ENCODE measurements at regions not wholly inside any gene's neighbourhood (a gene's known extent, or its start where the extent isn't known, plus 50 kb on each side); places are given as distances from the start of the nearest gene placed in this dataset.

DNA sequence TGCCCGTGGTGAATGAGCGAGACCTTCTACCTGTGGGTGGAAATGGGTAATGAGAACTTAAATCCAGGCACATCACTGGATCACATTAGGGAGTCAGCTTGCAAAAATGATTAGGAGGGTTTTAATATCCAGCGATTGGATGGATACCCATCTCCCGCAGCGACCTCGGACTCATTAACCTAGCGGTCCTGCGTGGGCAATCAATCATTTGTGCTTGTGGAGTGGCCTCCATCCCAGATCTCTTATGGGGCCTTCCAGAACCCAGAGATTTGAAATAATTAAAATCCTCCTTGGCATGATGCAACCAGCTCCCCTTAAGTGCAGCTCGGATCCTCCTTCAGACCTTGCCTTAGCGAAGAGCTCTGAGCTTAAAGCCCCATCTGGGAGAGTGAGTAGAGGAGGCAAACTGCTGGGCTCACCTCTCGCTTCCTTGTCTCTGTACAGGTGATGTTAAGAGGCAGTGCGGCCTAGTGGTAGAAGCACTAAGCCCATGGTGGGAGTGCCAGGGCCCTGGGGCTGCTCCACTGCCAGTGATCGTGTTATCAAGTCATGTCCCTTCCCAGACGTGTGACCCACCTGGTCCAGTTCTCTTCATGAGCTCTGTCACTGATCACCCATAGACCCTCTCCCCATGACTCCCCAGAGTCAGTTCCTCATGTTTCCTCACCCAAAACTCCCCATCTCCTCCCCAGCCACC lies 285.2 kb upstream of the TLE3 start:
- in situ Hi-C loops (cut with MboI; ENCODE audit: low pct_ligation_motif_present in 1 of 4, low pct_unique_long_range_greater_than_20kb in 1 of 4, low sequenced_read_pairs in 3 of 4) (no loop called here), intact Hi-C loops (cut with DNase I; ENCODE audit: low total_unique reads) (no loop called here)
- Histone ChIP-seq H3K4me1 (no peaks in the 10 kb centered on the region), H3K9me3 (no peaks in the 10 kb centered on the region), H3K4me3 (no peak overlapping the region), H3K27me3 (no peaks in the 10 kb centered on the region), H3K36me3 (no peaks in the 10 kb centered on the region), H3K27ac (no peak overlapping the region)
- WGBS, 2 donors (ENCODE audit: low coverage in 1 of 2), result 94 to 100% methylated on average over 2 to 14 of the region's 14 CpGs
- no peak for DNase-seq
- no peak for TF ChIP-seq POLR2A (IDR thresholded peaks at IDR 0.05)
- TF ChIP-seq, protein P1, sequence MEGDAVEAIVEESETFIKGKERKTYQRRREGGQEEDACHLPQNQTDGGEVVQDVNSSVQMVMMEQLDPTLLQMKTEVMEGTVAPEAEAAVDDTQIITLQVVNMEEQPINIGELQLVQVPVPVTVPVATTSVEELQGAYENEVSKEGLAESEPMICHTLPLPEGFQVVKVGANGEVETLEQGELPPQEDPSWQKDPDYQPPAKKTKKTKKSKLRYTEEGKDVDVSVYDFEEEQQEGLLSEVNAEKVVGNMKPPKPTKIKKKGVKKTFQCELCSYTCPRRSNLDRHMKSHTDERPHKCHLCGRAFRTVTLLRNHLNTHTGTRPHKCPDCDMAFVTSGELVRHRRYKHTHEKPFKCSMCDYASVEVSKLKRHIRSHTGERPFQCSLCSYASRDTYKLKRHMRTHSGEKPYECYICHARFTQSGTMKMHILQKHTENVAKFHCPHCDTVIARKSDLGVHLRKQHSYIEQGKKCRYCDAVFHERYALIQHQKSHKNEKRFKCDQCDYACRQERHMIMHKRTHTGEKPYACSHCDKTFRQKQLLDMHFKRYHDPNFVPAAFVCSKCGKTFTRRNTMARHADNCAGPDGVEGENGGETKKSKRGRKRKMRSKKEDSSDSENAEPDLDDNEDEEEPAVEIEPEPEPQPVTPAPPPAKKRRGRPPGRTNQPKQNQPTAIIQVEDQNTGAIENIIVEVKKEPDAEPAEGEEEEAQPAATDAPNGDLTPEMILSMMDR (IDR thresholded peaks at IDR 0.05), result no peak
- no peak for TF ChIP-seq POLR2AphosphoS5 (IDR thresholded peaks at IDR 0.05)
- no peak for TF ChIP-seq EP300 (IDR thresholded peaks at IDR 0.05; ENCODE audit: low read depth)

- Histone ChIP-seq H3K9me3 (no peaks in the 10 kb centered on the region), H3K4me3 (no peak overlapping the region), H3K4me1 (peaks cover 0 to 4% (median under 1%) of the 10 kb centered on the region in 4 donors), H3K27me3 (no peaks in the 10 kb centered on the region), H3K36me3 (no peaks in the 10 kb centered on the region), H3K27ac (no peak overlapping the region)
- no peak for DNase-seq
- TF ChIP-seq POLR2A (IDR thresholded peaks at IDR 0.05), result no peak
- TF ChIP-seq, protein P1 (IDR thresholded peaks at IDR 0.05), result no peak
- no peak for TF ChIP-seq POLR2AphosphoS5 (IDR thresholded peaks at IDR 0.05)
- no peak for TF ChIP-seq EP300 (IDR thresholded peaks at IDR 0.05; ENCODE audit: low read depth)
- 91 to 100% methylated on average over 4 to 7 of the region's 7 CpGs for WGBS, 2 donors (ENCODE audit: low coverage in 1 of 2)
- intact Hi-C loops (cut with DNase I; ENCODE audit: low total_unique reads) (no loop called here), in situ Hi-C loops (cut with MboI; ENCODE audit: low pct_ligation_motif_present in 1 of 4, low pct_unique_long_range_greater_than_20kb in 1 of 4, low sequenced_read_pairs in 3 of 4) (no loop called here)
Observed at GRCh38 chr15:70382009-70382749, 284.5 kb upstream of the TLE3 start.

DNA sequence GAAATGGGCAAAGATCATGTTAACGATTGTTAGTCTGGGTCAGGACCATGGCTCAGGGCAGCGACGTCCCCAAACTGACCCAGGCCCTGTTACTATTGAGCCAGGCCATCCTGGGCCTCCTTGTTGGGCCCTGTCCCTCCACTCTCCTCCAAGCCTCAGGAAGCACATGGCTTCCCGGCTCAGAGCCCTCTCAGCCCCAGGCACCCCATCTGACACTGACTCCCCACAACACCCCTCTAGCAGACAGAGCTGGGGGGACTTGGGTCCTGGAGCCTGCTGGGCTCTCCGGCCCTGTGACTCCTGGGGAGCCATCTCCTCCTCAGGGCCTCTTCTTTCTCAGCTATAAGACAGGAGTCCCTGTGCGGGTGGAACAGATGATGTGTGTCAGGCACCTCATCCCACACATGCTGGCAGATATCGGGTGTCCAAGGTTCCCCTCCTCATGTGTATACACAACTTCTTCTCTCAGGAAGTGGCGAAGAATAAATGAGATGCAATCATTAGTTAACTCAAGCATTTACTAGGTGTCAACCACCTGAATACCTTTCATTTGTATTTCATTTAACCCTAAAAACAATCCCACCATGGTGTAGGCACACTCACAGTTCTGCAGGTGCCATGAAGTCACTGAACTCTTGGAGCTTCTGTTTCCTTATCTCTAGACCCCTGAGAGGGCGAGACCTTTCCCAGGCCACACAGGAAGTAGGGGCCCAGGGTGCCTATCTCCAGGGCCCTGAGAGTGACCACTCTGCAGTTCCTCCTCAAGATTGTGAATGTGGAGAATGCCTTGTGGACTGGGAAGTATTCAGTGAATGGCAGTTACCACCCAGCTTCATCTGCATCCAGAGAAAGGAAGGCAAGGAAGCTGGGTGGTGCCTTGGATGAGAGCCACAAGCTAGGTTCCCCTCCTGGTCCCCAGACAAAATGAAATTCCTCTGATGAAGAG lies 282.5 kb upstream of the TLE3 start:
- H3K4me1 ChIP-seq, result peaks cover 0 to 8% (median 7%) of the 10 kb centered on the region in 4 donors
- DNase-seq, result no peak
- intact Hi-C loops (cut with DNase I; ENCODE audit: low total_unique reads), result no loop called here
- no peak overlapping the region for H3K4me3 ChIP-seq
- H3K27ac ChIP-seq, result no peak overlapping the region
- 85 to 100% methylated on average over 1 to 9 of the region's 9 CpGs for WGBS, 2 donors (ENCODE audit: low coverage in 1 of 2)
- H3K9me3 ChIP-seq, result no peaks in the 10 kb centered on the region
- H3K36me3 ChIP-seq, result no peaks in the 10 kb centered on the region
- H3K27me3 ChIP-seq, result peaks cover 6% of the 10 kb centered on the region
- TF ChIP-seq, protein P1 (IDR thresholded peaks at IDR 0.05), result no peak
- TF ChIP-seq POLR2A (IDR thresholded peaks at IDR 0.05), result no peak
- no peak for TF ChIP-seq EP300 (IDR thresholded peaks at IDR 0.05; ENCODE audit: low read depth)
- no peak for TF ChIP-seq POLR2AphosphoS5 (IDR thresholded peaks at IDR 0.05)
- in situ Hi-C loops (cut with MboI; ENCODE audit: low pct_ligation_motif_present in 1 of 4, low pct_unique_long_range_greater_than_20kb in 1 of 4, low sequenced_read_pairs in 3 of 4), result no loop called here

- Histone ChIP-seq H3K4me3 (no peak overlapping the region), H3K27ac (no peak overlapping the region), H3K4me1 (peaks cover 0 to 8% (median 7%) of the 10 kb centered on the region in 4 donors), H3K9me3 (no peaks in the 10 kb centered on the region), H3K27me3 (peaks cover 6% of the 10 kb centered on the region), H3K36me3 (no peaks in the 10 kb centered on the region)
- TF ChIP-seq EP300 (IDR thresholded peaks at IDR 0.05; ENCODE audit: low read depth) (no peak), POLR2AphosphoS5 (IDR thresholded peaks at IDR 0.05) (no peak), POLR2A (IDR thresholded peaks at IDR 0.05) (no peak)
- TF ChIP-seq, protein P1 (IDR thresholded peaks at IDR 0.05), result no peak
- in situ Hi-C loops (cut with MboI; ENCODE audit: low pct_ligation_motif_present in 1 of 4, low pct_unique_long_range_greater_than_20kb in 1 of 4, low sequenced_read_pairs in 3 of 4) (no loop called here), intact Hi-C loops (cut with DNase I; ENCODE audit: low total_unique reads) (no loop called here)
- DNase-seq, result no peak
- WGBS, 2 donors (ENCODE audit: low coverage in 1 of 2), result 84 to 100% methylated on average over 1 to 9 of the region's 9 CpGs
Observed at GRCh38 chr15:70379134-70379533, 281.4 kb upstream of the TLE3 start.

All from transverse colon (tissue), 4 donors.